22Rv1 (cell line): ENCODE measurements at regions not wholly inside any gene's neighbourhood (a gene's known extent, or its start where the extent isn't known, plus 50 kb on each side); places are given as distances from the start of the nearest gene placed in this dataset.

Source experiments
- ZFX ChIP-seq: fragments of 450-650 bp; IDR thresholded peaks from 2 replicates; pipeline ENCODE4 v1.6.1; 2017; ENCODE audit warnings: antibody characterized with exemption, borderline replicate concordance
- TF ChIP-seq, protein P1 (sequence below): fragments of 450-650 bp; IDR thresholded peaks from 2 replicates; pipeline ENCODE4 v1.5.1; 2017; ENCODE audit warnings: mild to moderate bottlenecking

DNA sequence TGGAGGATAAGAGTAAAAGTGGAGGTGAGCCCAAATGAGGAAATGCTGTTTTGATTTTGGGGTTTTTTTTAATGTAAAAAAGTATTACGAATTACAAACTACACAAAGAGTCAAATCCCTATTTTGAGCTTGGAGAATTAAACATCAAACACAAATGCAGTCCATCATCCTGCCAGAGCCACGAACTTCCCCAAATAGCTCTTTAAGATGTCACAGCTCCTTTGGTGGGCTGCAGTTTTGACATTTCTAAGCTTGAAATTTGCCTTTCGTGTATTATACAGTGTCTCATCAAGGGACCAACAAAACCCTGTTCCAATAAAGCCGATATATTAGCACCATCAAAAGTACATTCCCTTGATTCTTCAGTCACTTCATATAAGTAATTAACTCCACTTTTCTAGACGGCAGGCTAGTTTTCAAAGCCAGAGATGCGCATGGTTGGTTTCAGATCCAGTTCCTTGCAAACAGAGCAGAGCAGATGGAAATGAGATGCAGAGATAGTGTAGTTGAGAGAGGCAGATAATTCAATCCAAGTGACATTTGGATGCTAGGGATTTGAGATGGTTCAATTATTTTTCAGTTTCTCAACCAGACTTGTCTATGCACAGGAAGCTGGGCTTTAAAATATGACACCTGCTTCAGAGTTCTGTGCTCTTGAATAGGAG, 580.9 kb downstream of the EDEM1 start:
- TF ChIP-seq, protein P1, sequence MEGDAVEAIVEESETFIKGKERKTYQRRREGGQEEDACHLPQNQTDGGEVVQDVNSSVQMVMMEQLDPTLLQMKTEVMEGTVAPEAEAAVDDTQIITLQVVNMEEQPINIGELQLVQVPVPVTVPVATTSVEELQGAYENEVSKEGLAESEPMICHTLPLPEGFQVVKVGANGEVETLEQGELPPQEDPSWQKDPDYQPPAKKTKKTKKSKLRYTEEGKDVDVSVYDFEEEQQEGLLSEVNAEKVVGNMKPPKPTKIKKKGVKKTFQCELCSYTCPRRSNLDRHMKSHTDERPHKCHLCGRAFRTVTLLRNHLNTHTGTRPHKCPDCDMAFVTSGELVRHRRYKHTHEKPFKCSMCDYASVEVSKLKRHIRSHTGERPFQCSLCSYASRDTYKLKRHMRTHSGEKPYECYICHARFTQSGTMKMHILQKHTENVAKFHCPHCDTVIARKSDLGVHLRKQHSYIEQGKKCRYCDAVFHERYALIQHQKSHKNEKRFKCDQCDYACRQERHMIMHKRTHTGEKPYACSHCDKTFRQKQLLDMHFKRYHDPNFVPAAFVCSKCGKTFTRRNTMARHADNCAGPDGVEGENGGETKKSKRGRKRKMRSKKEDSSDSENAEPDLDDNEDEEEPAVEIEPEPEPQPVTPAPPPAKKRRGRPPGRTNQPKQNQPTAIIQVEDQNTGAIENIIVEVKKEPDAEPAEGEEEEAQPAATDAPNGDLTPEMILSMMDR, result no peak
- TF ChIP-seq ZFX, result no peak
